ENCODE measurements at regions not wholly inside any gene's neighbourhood (a gene's known extent, or its start where the extent isn't known, plus 50 kb on each side); places are given as distances from the start of the nearest gene placed in this dataset.
A peak's percentile ranks its signal among the peaks of the same experiment; 100 is the strongest.

DNA sequence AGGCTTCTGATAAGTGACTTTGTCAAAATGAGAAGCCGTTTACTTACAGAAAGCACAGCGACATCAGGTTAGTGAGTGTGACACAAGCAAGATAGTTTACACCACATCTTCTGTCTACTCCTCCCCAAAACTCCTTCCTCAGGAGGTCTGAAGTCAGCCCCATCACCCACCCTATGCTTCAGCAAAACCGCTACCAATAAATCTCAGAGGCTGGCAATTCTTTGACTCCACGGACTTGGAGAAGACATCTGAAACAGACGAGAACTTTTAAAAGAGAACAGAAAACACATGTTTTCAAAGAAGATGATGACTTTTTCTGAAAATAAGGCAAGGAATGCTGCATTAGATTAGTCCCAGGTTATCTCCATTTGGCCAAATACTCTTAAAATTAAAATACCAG is 261.1 kb downstream of the TBC1D4 start:
- Mint-ChIP-seq H3K27me3 (ENCODE audit: low read depth) (peaks cover 4% of the 10 kb centered on the region; the same call in 1 of the 2 replicates), H3K36me3 (no peaks in the 10 kb centered on the region), H3K27ac (no peak overlapping the region), H3K4me1 (peaks cover 3% of the 10 kb centered on the region), H3K4me3 (no peak overlapping the region), H3K9me3 (no peaks in the 10 kb centered on the region)
- ChIA-PET POLR2A (no interaction called here), CTCF (no interaction called here)
- no peak for TF ChIP-seq KAT7 (CRISPR knock-in tag; IDR thresholded peaks at IDR 0.05; ENCODE audit: borderline replicate concordance)
- ATAC-seq (no peak), DNase-seq (ENCODE audit: low spot score) (no peak)

GRCh38 chr13:75220238-75220542 is 261.8 kb downstream of the TBC1D4 start:
- H3K9me3 Mint-ChIP-seq: no peaks in the 10 kb centered on the region
- DNase-seq (ENCODE audit: low spot score): no peak
- TF ChIP-seq AR (CRISPR knock-in tag; IDR thresholded peaks at IDR 0.05): no peak
- TF ChIP-seq, protein P1, sequence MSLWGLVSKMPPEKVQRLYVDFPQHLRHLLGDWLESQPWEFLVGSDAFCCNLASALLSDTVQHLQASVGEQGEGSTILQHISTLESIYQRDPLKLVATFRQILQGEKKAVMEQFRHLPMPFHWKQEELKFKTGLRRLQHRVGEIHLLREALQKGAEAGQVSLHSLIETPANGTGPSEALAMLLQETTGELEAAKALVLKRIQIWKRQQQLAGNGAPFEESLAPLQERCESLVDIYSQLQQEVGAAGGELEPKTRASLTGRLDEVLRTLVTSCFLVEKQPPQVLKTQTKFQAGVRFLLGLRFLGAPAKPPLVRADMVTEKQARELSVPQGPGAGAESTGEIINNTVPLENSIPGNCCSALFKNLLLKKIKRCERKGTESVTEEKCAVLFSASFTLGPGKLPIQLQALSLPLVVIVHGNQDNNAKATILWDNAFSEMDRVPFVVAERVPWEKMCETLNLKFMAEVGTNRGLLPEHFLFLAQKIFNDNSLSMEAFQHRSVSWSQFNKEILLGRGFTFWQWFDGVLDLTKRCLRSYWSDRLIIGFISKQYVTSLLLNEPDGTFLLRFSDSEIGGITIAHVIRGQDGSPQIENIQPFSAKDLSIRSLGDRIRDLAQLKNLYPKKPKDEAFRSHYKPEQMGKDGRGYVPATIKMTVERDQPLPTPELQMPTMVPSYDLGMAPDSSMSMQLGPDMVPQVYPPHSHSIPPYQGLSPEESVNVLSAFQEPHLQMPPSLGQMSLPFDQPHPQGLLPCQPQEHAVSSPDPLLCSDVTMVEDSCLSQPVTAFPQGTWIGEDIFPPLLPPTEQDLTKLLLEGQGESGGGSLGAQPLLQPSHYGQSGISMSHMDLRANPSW (CRISPR knock-in tag; conservative IDR thresholded peaks at IDR 0.05; ENCODE audit: low read depth): no peak
- TF ChIP-seq, protein P2, sequence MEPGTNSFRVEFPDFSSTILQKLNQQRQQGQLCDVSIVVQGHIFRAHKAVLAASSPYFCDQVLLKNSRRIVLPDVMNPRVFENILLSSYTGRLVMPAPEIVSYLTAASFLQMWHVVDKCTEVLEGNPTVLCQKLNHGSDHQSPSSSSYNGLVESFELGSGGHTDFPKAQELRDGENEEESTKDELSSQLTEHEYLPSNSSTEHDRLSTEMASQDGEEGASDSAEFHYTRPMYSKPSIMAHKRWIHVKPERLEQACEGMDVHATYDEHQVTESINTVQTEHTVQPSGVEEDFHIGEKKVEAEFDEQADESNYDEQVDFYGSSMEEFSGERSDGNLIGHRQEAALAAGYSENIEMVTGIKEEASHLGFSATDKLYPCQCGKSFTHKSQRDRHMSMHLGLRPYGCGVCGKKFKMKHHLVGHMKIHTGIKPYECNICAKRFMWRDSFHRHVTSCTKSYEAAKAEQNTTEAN (CRISPR knock-in tag; IDR thresholded peaks at IDR 0.05): no peak
- no peak for TF ChIP-seq IRF2 (CRISPR knock-in tag; IDR thresholded peaks at IDR 0.05; ENCODE audit: borderline replicate concordance, low read depth)
- TF ChIP-seq SOX15 (CRISPR knock-in tag; IDR thresholded peaks at IDR 0.05): no peak
- TF ChIP-seq, protein P3, sequence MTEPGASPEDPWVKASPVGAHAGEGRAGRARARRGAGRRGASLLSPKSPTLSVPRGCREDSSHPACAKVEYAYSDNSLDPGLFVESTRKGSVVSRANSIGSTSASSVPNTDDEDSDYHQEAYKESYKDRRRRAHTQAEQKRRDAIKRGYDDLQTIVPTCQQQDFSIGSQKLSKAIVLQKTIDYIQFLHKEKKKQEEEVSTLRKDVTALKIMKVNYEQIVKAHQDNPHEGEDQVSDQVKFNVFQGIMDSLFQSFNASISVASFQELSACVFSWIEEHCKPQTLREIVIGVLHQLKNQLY (CRISPR knock-in tag; IDR thresholded peaks at IDR 0.05): no peak
- no peak for TF ChIP-seq SMAD3 (CRISPR knock-in tag; IDR thresholded peaks at IDR 0.05; ENCODE audit: borderline replicate concordance)
- TF ChIP-seq, protein P4, sequence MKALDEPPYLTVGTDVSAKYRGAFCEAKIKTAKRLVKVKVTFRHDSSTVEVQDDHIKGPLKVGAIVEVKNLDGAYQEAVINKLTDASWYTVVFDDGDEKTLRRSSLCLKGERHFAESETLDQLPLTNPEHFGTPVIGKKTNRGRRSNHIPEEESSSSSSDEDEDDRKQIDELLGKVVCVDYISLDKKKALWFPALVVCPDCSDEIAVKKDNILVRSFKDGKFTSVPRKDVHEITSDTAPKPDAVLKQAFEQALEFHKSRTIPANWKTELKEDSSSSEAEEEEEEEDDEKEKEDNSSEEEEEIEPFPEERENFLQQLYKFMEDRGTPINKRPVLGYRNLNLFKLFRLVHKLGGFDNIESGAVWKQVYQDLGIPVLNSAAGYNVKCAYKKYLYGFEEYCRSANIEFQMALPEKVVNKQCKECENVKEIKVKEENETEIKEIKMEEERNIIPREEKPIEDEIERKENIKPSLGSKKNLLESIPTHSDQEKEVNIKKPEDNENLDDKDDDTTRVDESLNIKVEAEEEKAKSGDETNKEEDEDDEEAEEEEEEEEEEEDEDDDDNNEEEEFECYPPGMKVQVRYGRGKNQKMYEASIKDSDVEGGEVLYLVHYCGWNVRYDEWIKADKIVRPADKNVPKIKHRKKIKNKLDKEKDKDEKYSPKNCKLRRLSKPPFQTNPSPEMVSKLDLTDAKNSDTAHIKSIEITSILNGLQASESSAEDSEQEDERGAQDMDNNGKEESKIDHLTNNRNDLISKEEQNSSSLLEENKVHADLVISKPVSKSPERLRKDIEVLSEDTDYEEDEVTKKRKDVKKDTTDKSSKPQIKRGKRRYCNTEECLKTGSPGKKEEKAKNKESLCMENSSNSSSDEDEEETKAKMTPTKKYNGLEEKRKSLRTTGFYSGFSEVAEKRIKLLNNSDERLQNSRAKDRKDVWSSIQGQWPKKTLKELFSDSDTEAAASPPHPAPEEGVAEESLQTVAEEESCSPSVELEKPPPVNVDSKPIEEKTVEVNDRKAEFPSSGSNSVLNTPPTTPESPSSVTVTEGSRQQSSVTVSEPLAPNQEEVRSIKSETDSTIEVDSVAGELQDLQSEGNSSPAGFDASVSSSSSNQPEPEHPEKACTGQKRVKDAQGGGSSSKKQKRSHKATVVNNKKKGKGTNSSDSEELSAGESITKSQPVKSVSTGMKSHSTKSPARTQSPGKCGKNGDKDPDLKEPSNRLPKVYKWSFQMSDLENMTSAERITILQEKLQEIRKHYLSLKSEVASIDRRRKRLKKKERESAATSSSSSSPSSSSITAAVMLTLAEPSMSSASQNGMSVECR (CRISPR knock-in tag; IDR thresholded peaks at IDR 0.05; ENCODE audit: borderline replicate concordance): no peak
- no peak for TF ChIP-seq FOXP4 (CRISPR knock-in tag; IDR thresholded peaks at IDR 0.05)
- TF ChIP-seq TEAD1 (CRISPR knock-in tag; IDR thresholded peaks at IDR 0.05): no peak
- TF ChIP-seq, protein P5, sequence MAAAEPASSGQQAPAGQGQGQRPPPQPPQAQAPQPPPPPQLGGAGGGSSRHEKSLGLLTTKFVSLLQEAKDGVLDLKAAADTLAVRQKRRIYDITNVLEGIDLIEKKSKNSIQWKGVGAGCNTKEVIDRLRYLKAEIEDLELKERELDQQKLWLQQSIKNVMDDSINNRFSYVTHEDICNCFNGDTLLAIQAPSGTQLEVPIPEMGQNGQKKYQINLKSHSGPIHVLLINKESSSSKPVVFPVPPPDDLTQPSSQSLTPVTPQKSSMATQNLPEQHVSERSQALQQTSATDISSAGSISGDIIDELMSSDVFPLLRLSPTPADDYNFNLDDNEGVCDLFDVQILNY (CRISPR knock-in tag; IDR thresholded peaks at IDR 0.05): no peak
- no peak for TF ChIP-seq SMAD4 (CRISPR knock-in tag; IDR thresholded peaks at IDR 0.05)
- TF ChIP-seq ZBTB21 (CRISPR knock-in tag; IDR thresholded peaks at IDR 0.05; ENCODE audit: borderline replicate concordance): no peak
- peaks cover 4% of the 10 kb centered on the region; the same call in 1 of the 2 replicates for H3K27me3 Mint-ChIP-seq (ENCODE audit: low read depth)
- no peak overlapping the region for H3K27ac Mint-ChIP-seq
- CTCF ChIA-PET: interaction anchor here (0.9 to 1.5 kb wide), 24 partner anchors 8 to 1454 kb away, joined by 3 to 24 read pairs (median 3); no protein-coding TSS in a partner anchor
- POLR2A ChIA-PET: no interaction called here
- peaks cover 3% of the 10 kb centered on the region for H3K4me1 Mint-ChIP-seq
- peak overlapping the region; percentile 65 for H3K4me3 Mint-ChIP-seq
- H3K36me3 Mint-ChIP-seq: no peaks in the 10 kb centered on the region
- peak; percentile 20 for ATAC-seq

Data from WTC11 (cell line).